Keratinocyte (primary cell): ENCODE measurements at regions not wholly inside any gene's neighbourhood (a gene's known extent, or its start where the extent isn't known, plus 50 kb on each side); places are given as distances from the start of the nearest gene placed in this dataset.
"Not testable (repeated sequence)": the region's sequence is repeated elsewhere in the genome, so short reads cannot be mapped to it uniquely, and the experiment has no call there.

ENCODE experiments used
- DNase-seq: peaks from one replicate; pipeline ENCODE4 v3.0.0-alpha.2; 2011; ENCODE audit warnings: low read depth, missing footprints, low spot score
- FAIRE-seq: peaks from 2 replicates; lab custom pipeline; 2011; peaks lifted over from hg19 to GRCh38; lab: Jason Lieb, UNC
- H2AFZ ChIP-seq: 2 replicates; pipeline ENCODE4 v1.6.0; 2012; ENCODE audit warnings: low read length, control low read depth, inconsistent platforms; ENCODE audit not compliant: control insufficient read depth
- H3K27ac ChIP-seq: 2 replicates; pipeline ENCODE4 v1.5.1; 2011; ENCODE audit warnings: low read length; ENCODE audit not compliant: control insufficient read depth, insufficient read depth
- H3K27me3 ChIP-seq: 3 replicates; pipeline ENCODE4 v1.6.0; 2011; ENCODE audit warnings: low read length; ENCODE audit not compliant: control insufficient read depth, insufficient read depth; ENCODE audit errors: extremely low read depth
- H3K36me3 ChIP-seq, 2 experiments: 2 replicates in 1 of 2; 3 replicates in 1 of 2; pipeline ENCODE4 v1.5.1; 2011; ENCODE audit warnings: low read length in 2 of 2, mild to moderate bottlenecking in 1 of 2; ENCODE audit not compliant: control insufficient read depth in 2 of 2, insufficient read depth in 2 of 2; ENCODE audit errors: extremely low read depth in 1 of 2
- H3K4me1 ChIP-seq: 3 replicates; pipeline ENCODE4 v1.5.1; 2011; ENCODE audit warnings: low read length; ENCODE audit not compliant: control insufficient read depth, insufficient read depth; ENCODE audit errors: extremely low read depth
- H3K4me2 ChIP-seq: 3 replicates; pipeline ENCODE4 v1.6.0; 2011; ENCODE audit warnings: low read depth, low read length; ENCODE audit not compliant: control insufficient read depth, insufficient read depth; ENCODE audit errors: extremely low read depth
- H3K4me3 ChIP-seq, 3 experiments: fragments of 200-600 bp in 1 of 3; sonication (generic) in 1 of 3; 2 replicates in 2 of 3; 3 replicates in 1 of 3; pipeline ENCODE4 v1.5.1; 2011 to 2016; ENCODE audit warnings: low read length in 3 of 3, mild to moderate bottlenecking in 3 of 3, control low read depth in 2 of 3, inconsistent platforms in 1 of 3, low read depth in 1 of 3, mixed read lengths in 1 of 3, mixed run types in 1 of 3, moderate library complexity in 1 of 3; ENCODE audit not compliant: control insufficient read depth in 2 of 3, insufficient read depth in 2 of 3; ENCODE audit errors: extremely low read depth in 1 of 3
- H3K79me2 ChIP-seq: 2 replicates; pipeline ENCODE4 v1.6.0; 2012; ENCODE audit warnings: low read length; ENCODE audit not compliant: control insufficient read depth, insufficient read depth
- H3K9ac ChIP-seq: 3 replicates; pipeline ENCODE4 v1.6.0; 2011; ENCODE audit warnings: low read length; ENCODE audit not compliant: control insufficient read depth, insufficient read depth; ENCODE audit errors: extremely low read depth
- H3K9me1 ChIP-seq: 3 replicates; pipeline ENCODE4 v1.6.0; 2011; ENCODE audit warnings: low read length; ENCODE audit not compliant: control insufficient read depth, insufficient read depth; ENCODE audit errors: extremely low read depth
- H3K9me3 ChIP-seq: 2 replicates; pipeline ENCODE4 v1.5.1; 2012; ENCODE audit warnings: low read depth, low read length; ENCODE audit not compliant: control insufficient read depth
- H4K20me1 ChIP-seq: 3 replicates; pipeline ENCODE4 v1.6.0; 2011; ENCODE audit warnings: low read length; ENCODE audit not compliant: control insufficient read depth, insufficient read depth; ENCODE audit errors: extremely low read depth
- EZH2 ChIP-seq: IDR thresholded peaks from one replicate; pipeline ENCODE4 v1.6.1; 2012; ENCODE audit warnings: inconsistent platforms, mild to moderate bottlenecking, low read length, moderate library complexity
- dilution Hi-C: fragments of 300-500 bp; cut with MboI; formaldehyde crosslinking; loops from one replicate; pipeline ENCODE4 v1.7.0; 2020; ENCODE audit warnings: low sequenced_read_pairs; ENCODE audit not compliant: extremely low pct_ligation_motif_present
- TF ChIP-seq, protein P1 (sequence below), 3 experiments: IDR thresholded peaks in 1 of 3; conservative IDR thresholded peaks in 1 of 3; optimal IDR thresholded peaks in 1 of 3; 2 replicates in 2 of 3; 3 replicates in 1 of 3; pipeline versions ENCODE3 to v1.5.1; 2011; ENCODE audit warnings: low read length in 3 of 3, mild to moderate bottlenecking in 3 of 3, moderate library complexity in 2 of 3, control low read depth in 1 of 3, inconsistent platforms in 1 of 3; ENCODE audit not compliant: insufficient read depth in 2 of 3; ENCODE audit errors: extremely low read depth in 1 of 3

DNA sequence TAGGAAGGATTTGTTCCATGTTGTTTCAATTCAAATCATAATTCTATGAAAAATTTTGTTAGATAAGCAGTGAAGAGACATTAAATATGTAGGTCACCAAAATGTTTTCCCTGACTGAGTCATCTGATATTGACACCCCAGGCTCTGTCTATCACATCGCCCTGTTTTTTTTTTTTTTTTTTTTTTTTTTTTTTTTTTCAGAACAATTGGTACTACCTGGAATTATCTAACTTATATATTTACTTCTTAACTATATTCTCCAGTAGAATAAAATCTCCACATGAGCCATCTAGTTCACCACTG lies 97.8 kb upstream of the KRAS start:
- Histone ChIP-seq H3K9me3 (no peaks in the 10 kb centered on the region), H3K4me2 (no peak overlapping the region), H3K79me2 (no peaks in the 10 kb centered on the region), H3K27me3 (no peaks in the 10 kb centered on the region), H3K36me3 (no peaks in the 10 kb centered on the region), H3K9me1 (no peaks in the 10 kb centered on the region), H3K4me3 (no peak overlapping the region), H2AFZ (no peak overlapping the region), H3K4me1 (peaks cover 2% of the 10 kb centered on the region), H3K9ac (no peak overlapping the region), H4K20me1 (no peaks in the 10 kb centered on the region), H3K27ac (no peak overlapping the region)
- dilution Hi-C loops = no loop called here
- DNase-seq (no peak), FAIRE-seq (no peak)
- TF ChIP-seq EZH2 = no peak

DNA sequence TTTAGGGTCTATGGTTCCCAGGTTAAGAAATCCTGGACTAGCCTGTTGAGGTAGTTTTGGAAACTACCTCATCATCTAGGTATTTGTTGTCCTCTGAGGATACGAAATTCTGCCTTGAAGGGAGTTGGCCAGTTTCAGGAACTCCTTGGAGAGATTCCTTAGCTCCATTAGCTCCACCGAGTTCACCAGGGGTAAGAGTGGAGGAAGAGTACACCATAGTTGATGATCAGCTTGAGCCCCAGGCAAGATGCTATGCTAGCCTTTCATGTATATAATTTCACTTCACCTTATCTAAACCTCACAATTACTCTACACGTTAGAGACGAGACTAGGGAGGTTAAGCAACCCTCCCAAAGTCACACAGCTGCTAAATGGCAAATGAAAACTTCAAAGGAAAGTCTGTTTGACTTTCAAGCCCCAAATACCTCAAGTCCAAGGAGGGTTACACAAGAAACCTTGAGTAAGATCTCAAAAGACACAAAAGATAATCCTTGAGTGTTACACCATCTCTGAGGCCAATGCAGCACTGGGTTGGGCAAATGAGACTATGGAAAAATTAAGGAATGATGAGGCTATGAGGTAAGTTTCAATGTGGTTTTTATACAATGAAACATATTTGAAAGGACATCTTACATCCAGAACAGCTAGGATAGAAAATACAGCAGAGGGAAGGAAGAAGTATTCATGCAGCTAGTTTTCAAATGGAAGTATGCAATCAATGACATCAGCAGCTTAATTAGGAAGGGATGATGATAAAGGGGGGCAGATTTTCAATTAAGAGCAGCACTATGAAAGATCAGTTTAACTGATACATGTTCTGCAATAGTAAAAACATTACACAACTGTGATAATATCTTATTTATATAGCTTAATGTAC lies 97.2 kb upstream of the KRAS start:
- Histone ChIP-seq H3K9me1 (no peaks in the 10 kb centered on the region), H3K4me2 (no peak overlapping the region), H3K36me3 (no peaks in the 10 kb centered on the region), H4K20me1 (no peaks in the 10 kb centered on the region), H3K9ac (no peak overlapping the region), H3K9me3 (no peaks in the 10 kb centered on the region), H3K27me3 (no peaks in the 10 kb centered on the region), H3K4me3 (no peak overlapping the region), H2AFZ (peak overlapping the region; percentile 25), H3K79me2 (no peaks in the 10 kb centered on the region), H3K4me1 (peaks cover 2% of the 10 kb centered on the region), H3K27ac (no peak overlapping the region)
- TF ChIP-seq EZH2 = no peak
- TF ChIP-seq, protein P1, sequence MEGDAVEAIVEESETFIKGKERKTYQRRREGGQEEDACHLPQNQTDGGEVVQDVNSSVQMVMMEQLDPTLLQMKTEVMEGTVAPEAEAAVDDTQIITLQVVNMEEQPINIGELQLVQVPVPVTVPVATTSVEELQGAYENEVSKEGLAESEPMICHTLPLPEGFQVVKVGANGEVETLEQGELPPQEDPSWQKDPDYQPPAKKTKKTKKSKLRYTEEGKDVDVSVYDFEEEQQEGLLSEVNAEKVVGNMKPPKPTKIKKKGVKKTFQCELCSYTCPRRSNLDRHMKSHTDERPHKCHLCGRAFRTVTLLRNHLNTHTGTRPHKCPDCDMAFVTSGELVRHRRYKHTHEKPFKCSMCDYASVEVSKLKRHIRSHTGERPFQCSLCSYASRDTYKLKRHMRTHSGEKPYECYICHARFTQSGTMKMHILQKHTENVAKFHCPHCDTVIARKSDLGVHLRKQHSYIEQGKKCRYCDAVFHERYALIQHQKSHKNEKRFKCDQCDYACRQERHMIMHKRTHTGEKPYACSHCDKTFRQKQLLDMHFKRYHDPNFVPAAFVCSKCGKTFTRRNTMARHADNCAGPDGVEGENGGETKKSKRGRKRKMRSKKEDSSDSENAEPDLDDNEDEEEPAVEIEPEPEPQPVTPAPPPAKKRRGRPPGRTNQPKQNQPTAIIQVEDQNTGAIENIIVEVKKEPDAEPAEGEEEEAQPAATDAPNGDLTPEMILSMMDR (optimal IDR thresholded peaks at IDR 0.05 in 1 of 3, IDR thresholded peaks at IDR 0.05 in 1 of 3, conservative IDR thresholded peaks at IDR 0.05 in 1 of 3; ENCODE audit: extremely low read depth in 1 of 3, insufficient read depth in 2 of 3, low read length in 3 of 3) = no peak
- FAIRE-seq = peak; percentile 62
- dilution Hi-C loops = no loop called here
- no peak for DNase-seq

DNA sequence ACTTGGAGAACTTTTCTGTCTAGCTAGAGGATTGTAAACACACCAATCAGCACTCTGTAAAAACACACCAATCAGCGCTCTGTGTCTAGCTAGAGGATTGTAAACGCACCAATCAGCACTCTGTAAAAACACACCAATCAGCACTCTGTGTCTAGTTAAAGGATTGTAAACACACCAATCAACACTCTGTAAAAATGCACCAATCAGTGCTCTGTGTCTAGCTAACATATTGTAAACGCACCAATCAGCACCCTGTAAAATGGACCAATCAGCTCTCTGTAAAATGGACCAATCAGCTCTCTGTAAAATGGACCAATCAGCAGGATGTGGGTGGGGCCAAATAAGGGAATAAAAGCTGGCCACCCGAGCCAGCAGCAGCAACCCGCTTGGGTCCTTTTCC lies 91.1 kb upstream of the KRAS start:
- H4K20me1 ChIP-seq, H3K4me3 ChIP-seq, H3K9ac ChIP-seq, FAIRE-seq, H3K27ac ChIP-seq, H3K36me3 ChIP-seq, dilution Hi-C loops, H3K4me2 ChIP-seq, DNase-seq, H3K9me1 ChIP-seq, H3K4me1 ChIP-seq, H3K79me2 ChIP-seq, H2AFZ ChIP-seq, H3K27me3 ChIP-seq, H3K9me3 ChIP-seq: not testable (repeated sequence)
